ENCODE measurements at regions not wholly inside any gene's neighbourhood (a gene's known extent, or its start where the extent isn't known, plus 50 kb on each side); places are given as distances from the start of the nearest gene placed in this dataset.

DNA sequence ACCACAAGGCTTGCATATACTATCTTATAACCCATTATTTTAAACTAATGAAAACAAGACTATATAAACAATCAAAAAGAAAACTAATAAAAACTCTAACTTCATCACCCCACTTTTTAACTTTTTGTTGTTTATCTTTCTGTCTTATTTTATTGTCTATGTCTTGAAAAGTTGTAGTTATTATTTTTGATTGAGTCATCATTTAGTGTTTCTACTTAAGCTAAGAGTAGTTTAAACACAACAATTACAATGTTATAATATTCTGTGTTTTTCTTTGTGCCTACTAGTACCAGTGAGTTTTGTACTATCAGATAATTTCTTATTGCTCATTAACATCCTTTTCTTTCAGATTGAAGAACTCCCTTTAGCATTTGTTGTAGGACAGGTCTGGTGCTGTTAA, 318.7 kb upstream of the ATP5MC3 start:
- TF ChIP-seq, protein P1, sequence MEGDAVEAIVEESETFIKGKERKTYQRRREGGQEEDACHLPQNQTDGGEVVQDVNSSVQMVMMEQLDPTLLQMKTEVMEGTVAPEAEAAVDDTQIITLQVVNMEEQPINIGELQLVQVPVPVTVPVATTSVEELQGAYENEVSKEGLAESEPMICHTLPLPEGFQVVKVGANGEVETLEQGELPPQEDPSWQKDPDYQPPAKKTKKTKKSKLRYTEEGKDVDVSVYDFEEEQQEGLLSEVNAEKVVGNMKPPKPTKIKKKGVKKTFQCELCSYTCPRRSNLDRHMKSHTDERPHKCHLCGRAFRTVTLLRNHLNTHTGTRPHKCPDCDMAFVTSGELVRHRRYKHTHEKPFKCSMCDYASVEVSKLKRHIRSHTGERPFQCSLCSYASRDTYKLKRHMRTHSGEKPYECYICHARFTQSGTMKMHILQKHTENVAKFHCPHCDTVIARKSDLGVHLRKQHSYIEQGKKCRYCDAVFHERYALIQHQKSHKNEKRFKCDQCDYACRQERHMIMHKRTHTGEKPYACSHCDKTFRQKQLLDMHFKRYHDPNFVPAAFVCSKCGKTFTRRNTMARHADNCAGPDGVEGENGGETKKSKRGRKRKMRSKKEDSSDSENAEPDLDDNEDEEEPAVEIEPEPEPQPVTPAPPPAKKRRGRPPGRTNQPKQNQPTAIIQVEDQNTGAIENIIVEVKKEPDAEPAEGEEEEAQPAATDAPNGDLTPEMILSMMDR (IDR thresholded peaks at IDR 0.05), result no peak
- no peak for TF ChIP-seq POLR2A (IDR thresholded peaks at IDR 0.05; ENCODE audit: low read depth)

All from esophagus muscularis mucosa (tissue), 3 donors.